Mesendoderm (in vitro differentiated cells): ENCODE measurements at regions not wholly inside any gene's neighbourhood (a gene's known extent, or its start where the extent isn't known, plus 50 kb on each side); places are given as distances from the start of the nearest gene placed in this dataset.

Source experiments
- DNase-seq: peaks from one replicate; pipeline ENCODE4 v3.0.0; 2013
- H2AK5ac ChIP-seq: 2 replicates; pipeline ENCODE4 v1.6.1; 2013; ENCODE audit warnings: low read length, inconsistent platforms
- H2BK120ac ChIP-seq: 2 replicates; pipeline ENCODE4 v1.6.1; 2013; ENCODE audit warnings: low read depth, mild to moderate bottlenecking, low read length, moderate library complexity, mixed read lengths
- H2BK15ac ChIP-seq: replicated peaks from 2 replicates; pipeline ENCODE4 v1.6.1; 2013; ENCODE audit warnings: low read depth, mild to moderate bottlenecking, moderate library complexity
- H2BK5ac ChIP-seq: 2 replicates; pipeline ENCODE4 v1.6.1; 2013; ENCODE audit warnings: low read length, inconsistent platforms
- H3K18ac ChIP-seq: 2 replicates; pipeline ENCODE4 v1.6.1; 2013; ENCODE audit warnings: mild to moderate bottlenecking, low read length, mixed read lengths
- H3K23ac ChIP-seq: one replicate; pipeline ENCODE4 v1.6.1; 2013; ENCODE audit warnings: low read length
- H3K27ac ChIP-seq: 2 replicates; pipeline ENCODE4 v1.5.1; 2013; ENCODE audit warnings: low read depth, mild to moderate bottlenecking, inconsistent platforms, low read length, moderate library complexity
- H3K27me3 ChIP-seq: 2 replicates; pipeline ENCODE4 v1.6.1; 2013; ENCODE audit warnings: low read length, control low read depth, mild to moderate bottlenecking, inconsistent platforms; ENCODE audit not compliant: insufficient read depth, poor library complexity
- H3K36me3 ChIP-seq: 2 replicates; pipeline ENCODE4 v1.6.1; 2013; ENCODE audit warnings: low read length, inconsistent platforms; ENCODE audit not compliant: control insufficient read depth, insufficient read depth
- H3K4ac ChIP-seq: one replicate; pipeline ENCODE4 v1.6.1; 2013; ENCODE audit warnings: low read depth, mild to moderate bottlenecking, low read length, moderate library complexity
- H3K4me1 ChIP-seq: 2 replicates; pipeline ENCODE4 v1.6.1; 2013; ENCODE audit warnings: low read depth, low read length, inconsistent platforms; ENCODE audit not compliant: control insufficient read depth
- H3K4me2 ChIP-seq: 2 replicates; pipeline ENCODE4 v1.6.1; 2013; ENCODE audit warnings: low read length
- H3K4me3 ChIP-seq: 2 replicates; pipeline ENCODE4 v1.5.1; 2013; ENCODE audit warnings: mild to moderate bottlenecking, low read length
- H3K56ac ChIP-seq: one replicate; pipeline ENCODE4 v1.6.1; 2013; ENCODE audit warnings: low read length
- H3K79me1 ChIP-seq: 2 replicates; pipeline ENCODE4 v1.6.1; 2013; ENCODE audit warnings: low read length, inconsistent platforms
- H3K79me2 ChIP-seq: 2 replicates; pipeline ENCODE4 v1.6.1; 2013; ENCODE audit warnings: mild to moderate bottlenecking, low read length; ENCODE audit not compliant: control insufficient read depth, insufficient read depth
- H3K9ac ChIP-seq: 2 replicates; pipeline ENCODE4 v1.6.1; 2013; ENCODE audit warnings: low read length, inconsistent platforms
- H4K5ac ChIP-seq: one replicate; pipeline ENCODE4 v1.6.1; 2013; ENCODE audit warnings: low read length
- H4K8ac ChIP-seq: one replicate; pipeline ENCODE4 v1.6.1; 2013; ENCODE audit warnings: low read depth, mild to moderate bottlenecking, control low read depth, low read length, moderate library complexity
- WGBS: extraction: QIAGEN DNeasy Blood & Tissue Kit; methylation state at CpG from one replicate; pipeline ENCODE4 v1.1.7; 2013; ENCODE audit warnings: low lambda C conversion rate, missing lambda C conversion rate; ENCODE audit not compliant: insufficient coverage; ENCODE audit errors: extremely low coverage; 5-methylcytosine and 5-hydroxymethylcytosine counted together

GRCh38 chr9:26240020-26240419, 561.8 kb upstream of the TUSC1 start:
- H3K27me3 ChIP-seq: no peaks in the 10 kb centered on the region
- H3K18ac ChIP-seq: no peak overlapping the region

DNA sequence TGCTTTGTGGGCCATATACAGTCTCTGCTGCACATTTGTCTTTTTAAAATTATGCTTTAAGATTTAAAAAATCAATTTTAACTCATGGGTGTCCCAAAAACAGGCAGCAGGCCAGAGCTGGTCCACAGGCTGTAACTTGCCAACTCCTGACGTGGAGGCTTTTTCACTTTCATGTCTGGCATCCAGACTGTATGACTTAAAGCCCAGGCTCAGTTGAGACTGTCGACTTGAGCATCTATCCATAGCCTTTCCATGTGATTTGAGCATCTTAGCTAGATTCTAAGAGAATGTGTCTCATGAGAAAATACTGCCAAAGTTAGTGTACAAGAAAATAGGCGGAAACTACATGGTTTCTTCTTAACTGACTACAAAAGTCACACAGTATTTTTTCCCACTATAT, 559.0 kb upstream of the TUSC1 start:
- H3K56ac ChIP-seq: no peak overlapping the region
- no peak overlapping the region for H2BK15ac ChIP-seq
- no peak overlapping the region for H2BK5ac ChIP-seq
- no peak overlapping the region for H3K4me3 ChIP-seq
- H2AK5ac ChIP-seq: no peak overlapping the region
- no CpG with 5 or more reads among the region's 3 CpGs for WGBS
- H3K4ac ChIP-seq: no peak overlapping the region
- no peak overlapping the region for H3K4me2 ChIP-seq
- no peak overlapping the region for H2BK120ac ChIP-seq
- H3K18ac ChIP-seq: no peak overlapping the region
- H3K4me1 ChIP-seq: no peaks in the 10 kb centered on the region
- H3K9ac ChIP-seq: no peak overlapping the region
- H3K79me1 ChIP-seq: no peaks in the 10 kb centered on the region
- no peak overlapping the region for H4K8ac ChIP-seq
- DNase-seq: no peak
- no peaks in the 10 kb centered on the region for H3K79me2 ChIP-seq
- no peak overlapping the region for H3K23ac ChIP-seq
- no peaks in the 10 kb centered on the region for H3K27me3 ChIP-seq
- H3K27ac ChIP-seq: no peak overlapping the region
- no peaks in the 10 kb centered on the region for H3K36me3 ChIP-seq
- no peak overlapping the region for H4K5ac ChIP-seq

More at GRCh38 chr9:26240020-26240419, 561.8 kb upstream of the TUSC1 start:
- Histone ChIP-seq H3K79me2 (no peaks in the 10 kb centered on the region), H3K4me1 (no peaks in the 10 kb centered on the region), H3K4me2 (no peak overlapping the region), H4K5ac (no peak overlapping the region), H2BK5ac (no peak overlapping the region), H2BK15ac (no peak overlapping the region), H3K4ac (no peak overlapping the region), H2AK5ac (no peak overlapping the region), H3K56ac (no peak overlapping the region), H4K8ac (no peak overlapping the region), H3K4me3 (no peak overlapping the region), H3K36me3 (no peaks in the 10 kb centered on the region), H3K27ac (no peak overlapping the region), H3K23ac (no peak overlapping the region), H3K9ac (no peak overlapping the region), H2BK120ac (no peak overlapping the region), H3K79me1 (no peaks in the 10 kb centered on the region)
- WGBS: no CpG with 5 or more reads among the region's 2 CpGs
- DNase-seq: no peak

GRCh38 chr9:26234865-26235264, 556.6 kb upstream of the TUSC1 start:
- Histone ChIP-seq H4K8ac (no peak overlapping the region), H3K18ac (no peak overlapping the region), H4K5ac (no peak overlapping the region), H3K79me2 (no peaks in the 10 kb centered on the region), H2BK15ac (no peak overlapping the region), H2AK5ac (no peak overlapping the region), H2BK5ac (no peak overlapping the region), H3K27ac (no peak overlapping the region), H3K56ac (no peak overlapping the region), H2BK120ac (no peak overlapping the region), H3K4me3 (no peak overlapping the region), H3K23ac (no peak overlapping the region), H3K79me1 (no peaks in the 10 kb centered on the region), H3K9ac (no peak overlapping the region), H3K4me2 (no peak overlapping the region), H3K4me1 (no peaks in the 10 kb centered on the region), H3K27me3 (no peaks in the 10 kb centered on the region), H3K4ac (no peak overlapping the region), H3K36me3 (no peaks in the 10 kb centered on the region)
- DNase-seq: no peak
- no CpG with 5 or more reads among the region's 2 CpGs for WGBS

DNA sequence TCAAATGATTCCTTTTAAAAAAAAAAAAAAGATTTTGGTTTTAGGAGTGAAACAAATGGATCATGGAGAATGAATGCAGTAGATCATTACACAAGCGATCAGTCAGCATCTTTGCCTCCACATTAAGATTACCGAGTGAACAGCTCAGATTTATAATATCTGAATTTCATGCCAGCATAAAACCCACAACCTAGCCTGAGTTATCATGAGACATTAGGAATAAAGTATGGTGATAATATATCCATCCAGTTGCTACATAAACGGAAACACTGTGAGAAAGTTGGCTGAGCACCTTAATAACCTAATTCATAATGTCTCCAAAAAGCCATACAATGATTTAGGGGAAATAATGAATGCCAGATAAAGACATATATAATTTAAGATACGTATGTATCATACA, 553.1 kb upstream of the TUSC1 start:
- no peak overlapping the region for H2AK5ac ChIP-seq

GRCh38 chr9:26229324-26230054, 551.2 kb upstream of the TUSC1 start:
- Histone ChIP-seq H3K79me1 (no peaks in the 10 kb centered on the region), H4K5ac (no peak overlapping the region), H2BK120ac (no peak overlapping the region), H3K23ac (no peak overlapping the region), H4K8ac (no peak overlapping the region), H2BK5ac (no peak overlapping the region), H3K4ac (no peak overlapping the region), H3K4me2 (no peak overlapping the region), H3K27ac (no peak overlapping the region), H2AK5ac (no peak overlapping the region), H3K9ac (no peak overlapping the region), H3K4me3 (no peak overlapping the region), H3K56ac (no peak overlapping the region), H3K36me3 (no peaks in the 10 kb centered on the region), H3K4me1 (no peaks in the 10 kb centered on the region), H3K18ac (no peak overlapping the region), H3K79me2 (no peaks in the 10 kb centered on the region), H3K27me3 (no peaks in the 10 kb centered on the region), H2BK15ac (no peak overlapping the region)
- DNase-seq: no peak
- WGBS: 100% methylated on average over 1 of the region's 6 CpGs

More for the DNA sequence above, 553.1 kb upstream of the TUSC1 start:
- Histone ChIP-seq H4K5ac (no peak overlapping the region), H4K8ac (no peak overlapping the region), H3K79me1 (no peaks in the 10 kb centered on the region), H2BK15ac (no peak overlapping the region), H3K4me1 (no peaks in the 10 kb centered on the region), H3K4me3 (no peak overlapping the region), H3K4me2 (no peak overlapping the region), H2BK5ac (no peak overlapping the region), H3K18ac (no peak overlapping the region), H3K36me3 (no peaks in the 10 kb centered on the region), H2BK120ac (no peak overlapping the region), H3K23ac (no peak overlapping the region), H3K79me2 (no peaks in the 10 kb centered on the region), H3K27ac (no peak overlapping the region), H3K4ac (no peak overlapping the region), H3K9ac (no peak overlapping the region), H3K56ac (no peak overlapping the region), H3K27me3 (no peaks in the 10 kb centered on the region)
- no CpG with 5 or more reads among the region's 4 CpGs for WGBS
- DNase-seq: no peak

- no peak overlapping the region for H3K4me3 ChIP-seq
- H4K5ac ChIP-seq: no peak overlapping the region
- H2BK15ac ChIP-seq: no peak overlapping the region
- no peak overlapping the region for H2BK5ac ChIP-seq
- DNase-seq: no peak
- no peaks in the 10 kb centered on the region for H3K36me3 ChIP-seq
- WGBS: no CpG with 5 or more reads among the region's 2 CpGs
- H3K79me2 ChIP-seq: no peaks in the 10 kb centered on the region
- H3K18ac ChIP-seq: no peak overlapping the region
- H2AK5ac ChIP-seq: no peak overlapping the region
- H3K4ac ChIP-seq: no peak overlapping the region
- H3K27ac ChIP-seq: no peak overlapping the region
- H4K8ac ChIP-seq: no peak overlapping the region
- H3K9ac ChIP-seq: no peak overlapping the region
- H3K23ac ChIP-seq: no peak overlapping the region
- H3K27me3 ChIP-seq: no peaks in the 10 kb centered on the region
- H3K56ac ChIP-seq: no peak overlapping the region
- no peaks in the 10 kb centered on the region for H3K79me1 ChIP-seq
- no peak overlapping the region for H3K4me2 ChIP-seq
- H2BK120ac ChIP-seq: no peak overlapping the region
- H3K4me1 ChIP-seq: no peaks in the 10 kb centered on the region
These were observed 550.0 kb upstream of the TUSC1 start for GRCh38 chr9:26228273-26228672.
